NCI-H128 (cell line): ENCODE measurements at regions not wholly inside any gene's neighbourhood (a gene's known extent, or its start where the extent isn't known, plus 50 kb on each side); places are given as distances from the start of the nearest gene placed in this dataset.

Experiments used
- DNase-seq: peaks from one replicate; lab custom pipeline; 2025; ENCODE audit not compliant: unreplicated experiment; lab: John Stamatoyannopoulos, UW

DNA sequence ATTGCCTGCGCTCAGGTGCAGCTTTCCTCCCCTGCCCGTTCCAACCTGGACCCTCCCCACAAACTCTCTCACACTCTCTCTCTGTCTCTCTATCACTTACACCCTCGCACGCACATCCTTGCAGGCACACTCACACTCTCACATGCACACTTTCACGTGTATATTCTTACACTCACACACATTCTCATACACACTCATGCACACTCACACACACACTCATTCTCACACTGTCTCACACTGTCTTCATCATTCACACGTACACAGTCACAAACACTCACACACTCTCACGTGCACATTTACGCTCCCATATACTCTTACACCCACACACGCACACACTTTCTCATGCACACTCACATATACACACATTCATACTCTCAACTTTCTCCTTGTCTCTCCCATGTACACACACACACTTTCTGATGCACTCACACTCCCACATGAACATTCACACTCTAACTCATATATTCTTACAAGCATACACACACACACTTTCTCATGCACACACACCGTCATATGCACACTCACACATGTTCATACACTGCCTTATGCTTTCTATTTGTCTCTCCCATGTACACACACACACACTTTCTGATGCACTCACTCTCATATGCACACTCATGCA, 229.3 kb downstream of the SNX18 start:
- DNase-seq = no peak

DNA sequence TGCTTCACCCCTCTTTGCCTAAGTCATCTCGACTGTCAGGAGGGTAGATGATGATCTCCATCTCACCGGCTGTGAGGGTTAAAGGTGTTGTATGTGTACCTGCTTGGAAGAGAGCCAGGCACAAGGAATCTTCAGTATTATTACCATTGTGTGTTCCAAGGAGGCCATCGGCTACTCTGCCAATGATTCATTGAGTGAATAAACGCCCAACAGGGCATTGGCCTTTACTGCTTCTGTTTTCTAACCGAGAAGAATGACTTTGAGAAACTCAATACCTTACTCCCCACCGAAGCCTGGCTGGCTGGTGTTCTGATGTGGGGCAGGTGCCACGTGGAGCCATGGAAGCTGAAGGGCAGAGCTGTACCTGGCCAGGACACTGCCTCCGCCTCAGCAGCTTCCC, 228.8 kb downstream of the SNX18 start:
- DNase-seq = no peak

DNA sequence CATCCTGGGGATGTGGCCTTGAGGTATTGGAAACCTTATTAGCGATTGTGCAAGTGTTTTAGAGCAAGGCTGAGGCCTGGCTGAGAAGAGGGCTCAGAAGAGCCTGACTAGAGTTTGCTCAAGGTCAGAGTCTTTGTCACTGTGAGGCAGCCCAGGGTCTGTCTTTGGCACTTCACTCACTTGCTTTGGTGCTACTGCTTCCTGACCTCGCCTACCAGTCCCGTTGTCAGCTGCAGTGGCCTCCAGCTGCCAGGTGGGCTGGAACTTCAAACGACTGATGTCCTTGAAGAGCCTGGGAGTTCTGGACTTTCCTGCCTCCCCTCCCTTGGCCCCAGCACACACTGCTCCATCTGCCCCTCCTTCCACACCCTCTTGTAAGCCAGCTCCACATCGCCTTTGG, 228.0 kb downstream of the SNX18 start:
- no peak for DNase-seq

GRCh38 chr5:54743997-54744788, 226.6 kb downstream of the SNX18 start:
- DNase-seq = no peak

DNA sequence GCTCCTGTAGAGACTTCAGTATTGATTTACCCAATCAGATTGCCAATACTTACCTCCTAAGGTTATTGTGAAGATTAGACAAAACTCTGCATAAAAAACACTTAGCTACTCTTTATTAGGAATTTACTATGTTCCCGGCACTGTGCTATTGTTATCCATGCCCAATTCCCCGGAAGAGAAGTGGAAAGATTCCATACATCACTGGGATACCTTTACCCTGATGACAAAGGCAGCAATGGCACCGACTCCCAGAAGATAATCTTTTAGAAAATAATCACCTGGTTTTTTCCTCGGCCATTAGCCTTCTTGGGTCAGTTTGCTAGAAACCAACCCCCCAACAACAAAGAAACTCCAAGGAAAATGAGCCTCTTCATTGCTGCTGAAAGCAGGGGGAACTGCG, 226.0 kb downstream of the SNX18 start:
- no peak for DNase-seq

- DNase-seq = no peak
Observed at GRCh38 chr5:54742417-54742891, 224.9 kb downstream of the SNX18 start.

- DNase-seq = no peak
Observed at GRCh38 chr5:54741711-54742110, 224.2 kb downstream of the SNX18 start.

GRCh38 chr5:54740141-54740540, 222.6 kb downstream of the SNX18 start:
- DNase-seq = no peak

GRCh38 chr5:54739371-54739770, 221.8 kb downstream of the SNX18 start:
- no peak for DNase-seq

DNA sequence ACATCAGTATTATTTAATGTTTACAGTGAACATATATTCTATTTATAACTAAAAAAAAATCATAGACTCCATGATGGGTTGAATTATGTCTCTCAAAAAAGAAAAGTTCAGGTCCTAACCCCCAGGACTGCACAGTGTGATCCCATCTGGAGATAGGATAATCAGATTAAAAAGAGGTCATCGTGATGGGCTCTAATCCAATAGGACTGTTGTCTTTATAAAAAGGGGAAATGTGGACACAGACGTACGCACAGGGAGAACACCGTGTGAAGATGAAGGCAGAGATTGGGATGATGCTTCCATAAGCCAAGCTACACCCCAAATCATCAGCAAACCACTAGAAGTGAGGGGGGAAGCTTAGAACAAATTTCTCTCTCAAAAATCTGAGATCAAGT, 221.4 kb downstream of the SNX18 start:
- DNase-seq = no peak

DNA sequence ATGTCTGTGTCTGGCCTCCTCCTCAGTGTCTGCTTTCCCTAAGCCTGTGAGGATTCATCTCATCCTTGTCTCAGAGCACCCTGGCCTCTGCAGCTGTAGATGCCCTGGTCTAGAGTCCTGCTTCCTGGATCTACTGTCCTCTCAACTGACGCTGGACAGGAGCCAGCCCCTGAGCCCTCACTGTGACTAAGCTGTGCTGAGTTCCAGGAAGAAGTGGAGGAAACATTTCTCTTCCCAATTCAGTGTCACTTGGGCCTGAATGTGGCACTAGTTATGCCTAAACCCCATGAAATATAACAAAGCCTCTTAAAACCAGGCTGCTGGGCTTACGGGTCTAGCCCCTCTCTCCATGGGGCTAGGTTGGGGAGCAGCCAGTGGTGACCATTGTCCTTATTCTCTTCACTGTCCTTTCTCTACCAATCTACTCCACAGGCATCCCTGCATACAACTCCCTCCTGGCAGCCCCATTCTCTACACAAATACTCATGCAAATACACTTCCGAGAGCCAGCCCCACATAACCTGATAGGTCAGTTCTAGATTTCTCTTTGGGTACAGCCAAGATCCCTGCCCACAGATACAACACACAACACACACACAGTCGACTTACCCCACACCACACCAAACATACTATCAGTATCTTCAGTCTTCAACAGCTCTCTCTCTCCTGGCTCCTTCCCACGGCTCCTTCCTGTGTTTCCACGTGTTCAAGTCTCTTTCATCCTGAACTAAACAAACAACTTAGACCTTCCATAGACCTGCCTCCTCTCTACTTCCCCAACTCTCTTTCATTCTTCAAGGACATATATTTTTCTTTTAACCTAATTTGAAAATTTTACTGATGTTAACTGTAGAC, 220.8 kb downstream of the SNX18 start:
- DNase-seq = no peak

DNA sequence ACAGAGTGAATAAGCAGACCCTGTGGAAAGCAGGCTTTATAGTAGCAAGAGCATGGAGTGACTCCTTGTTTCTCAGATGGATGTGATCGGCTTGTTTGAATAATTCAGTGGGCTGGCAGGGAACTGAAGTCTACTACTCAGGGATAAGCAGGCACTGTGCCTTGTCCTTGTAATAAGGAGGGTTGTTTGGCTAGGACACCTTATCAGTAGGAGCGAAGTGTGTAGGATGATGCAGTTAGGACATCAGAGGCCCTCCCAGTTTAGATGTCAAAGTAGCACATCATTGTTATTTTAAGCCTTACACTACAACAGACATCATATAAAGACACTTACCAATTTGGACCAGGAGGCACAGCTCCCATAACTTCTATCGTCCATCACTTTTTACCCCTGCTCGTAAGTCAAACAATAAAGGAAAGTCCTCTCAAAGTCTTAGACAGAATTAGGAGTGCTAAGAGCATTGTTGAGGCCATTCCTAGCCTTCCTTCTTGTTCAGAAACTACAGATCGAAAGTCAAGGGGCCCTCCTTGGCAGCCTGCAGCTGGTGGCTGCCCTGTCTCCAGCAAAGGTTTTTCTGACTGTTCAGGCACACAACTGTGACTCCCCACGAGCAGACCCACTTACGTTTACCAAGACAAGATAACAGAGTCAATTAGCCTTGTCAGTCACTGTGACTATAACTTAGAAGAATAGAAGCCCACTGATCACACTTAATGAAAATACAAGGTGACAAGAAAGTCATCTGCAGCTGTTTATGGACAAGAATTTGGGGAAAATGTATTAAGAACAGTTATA, 218.6 kb downstream of the SNX18 start:
- DNase-seq = no peak

DNA sequence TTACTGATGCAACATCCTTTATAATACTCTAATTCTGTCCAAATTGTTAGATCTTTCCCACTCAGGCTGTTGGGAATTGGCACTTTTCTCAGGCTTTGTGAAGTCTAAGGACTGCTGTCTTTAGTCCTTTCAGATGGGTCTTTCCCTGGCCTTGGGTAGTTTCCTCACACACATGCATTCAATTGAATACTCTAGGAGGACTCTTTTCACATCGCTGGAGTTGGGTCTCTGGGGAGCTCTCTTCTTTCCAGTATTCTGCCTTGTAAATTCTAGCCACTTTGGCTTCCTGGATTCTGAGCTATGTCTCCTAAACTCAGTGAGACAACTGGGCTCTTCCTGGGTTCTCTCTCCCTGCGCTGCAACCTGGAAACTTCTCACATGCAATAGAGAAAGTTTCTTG, 215.5 kb downstream of the SNX18 start:
- no peak for DNase-seq

GRCh38 chr5:54732108-54732507, 214.5 kb downstream of the SNX18 start:
- DNase-seq = no peak

DNA sequence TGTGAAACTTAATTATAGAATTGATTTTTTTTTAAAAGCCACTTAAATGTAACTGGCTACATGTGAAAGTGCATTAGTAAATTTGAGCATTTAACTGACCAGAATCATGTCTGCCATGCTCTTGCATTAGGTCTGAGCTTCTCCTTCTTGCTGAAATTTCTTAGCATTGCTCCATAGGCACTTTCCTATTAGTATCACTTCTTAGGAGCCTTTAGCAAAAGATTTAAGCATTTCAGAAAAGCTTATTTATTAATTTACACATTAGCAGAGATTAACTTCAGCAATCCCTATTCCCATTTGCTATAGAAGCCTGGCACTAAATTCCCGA, 211.0 kb downstream of the SNX18 start:
- DNase-seq = no peak

DNA sequence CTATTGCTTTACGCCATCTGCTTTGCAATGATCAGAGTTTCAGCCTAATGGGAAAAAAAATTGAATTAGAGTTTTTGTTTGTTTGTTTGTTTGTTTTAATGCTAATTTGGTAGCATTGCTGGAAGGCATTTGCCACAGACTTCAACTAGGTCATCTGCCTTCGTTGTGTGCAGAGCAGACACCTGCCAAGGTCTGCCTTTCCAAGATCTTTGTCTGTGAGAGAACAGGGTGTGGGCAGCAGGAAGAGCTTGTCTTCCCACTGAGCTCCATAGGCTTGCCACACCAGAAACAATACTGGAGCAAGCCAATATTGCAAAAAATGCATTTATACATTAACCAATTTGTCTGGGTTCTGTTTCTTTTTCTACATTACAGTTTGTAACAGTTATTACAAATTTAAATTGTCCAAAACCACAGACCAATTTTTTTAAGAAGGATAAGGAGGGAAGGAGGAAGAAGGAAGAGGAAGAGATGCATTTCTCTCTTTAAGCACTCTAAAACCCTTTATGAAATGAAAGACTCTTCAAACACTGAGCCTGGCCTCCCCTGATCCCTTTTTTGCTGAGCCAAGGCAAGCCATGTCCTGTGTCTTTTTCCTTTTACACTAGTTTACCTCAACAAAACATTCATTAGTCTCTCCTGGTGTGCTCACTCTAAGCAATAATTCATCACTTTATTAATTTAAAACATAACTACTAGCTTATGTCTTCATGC, 210.5 kb downstream of the SNX18 start:
- no peak for DNase-seq

GRCh38 chr5:54725391-54726280, 208.1 kb downstream of the SNX18 start:
- DNase-seq = no peak

DNA sequence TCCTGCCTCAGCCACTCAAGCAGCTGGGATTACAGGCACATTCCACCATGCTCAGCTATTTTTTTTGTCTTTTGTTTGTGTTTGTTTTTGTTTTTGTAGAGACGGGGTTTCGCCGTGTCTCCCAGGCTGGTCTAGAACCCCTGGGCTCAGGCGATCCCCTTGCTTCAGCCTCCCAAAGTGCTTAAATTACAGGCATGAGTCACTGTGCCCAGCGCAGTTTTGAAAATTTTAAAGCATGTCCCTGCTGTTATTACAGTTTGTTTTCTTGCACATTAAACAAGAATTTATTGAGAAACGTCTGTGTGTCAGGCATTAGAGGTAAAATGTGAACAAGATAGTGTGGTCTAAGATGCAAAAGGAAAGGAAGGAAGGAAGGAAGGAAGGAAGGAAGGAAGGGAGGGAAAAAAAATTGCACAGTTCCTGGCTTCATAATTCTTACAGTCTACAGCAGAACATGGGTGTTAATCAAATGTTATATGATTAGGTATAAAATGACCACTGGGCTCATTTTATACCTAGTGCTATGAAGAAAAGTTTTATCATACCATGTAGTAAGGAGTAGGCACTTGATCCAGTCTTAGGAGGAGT, 205.4 kb downstream of the SNX18 start:
- no peak for DNase-seq
